T-helper 2 cell treated with Interferon-gamma antibody and Interleukin-4, amounts not matched to agents 5 μg/mL and 100 μg/mL, for 36 hours (primary cell): ENCODE measurements at regions not wholly inside any gene's neighbourhood (a gene's known extent, or its start where the extent isn't known, plus 50 kb on each side); places are given as distances from the start of the nearest gene placed in this dataset.

ENCODE experiments used
- DNase-seq: peaks from one replicate; pipeline ENCODE4 v3.0.0; 2021; ENCODE audit warnings: low spot score
- H3K27ac Mint-ChIP-seq: one replicate; pipeline ENCODE4 v1.8.0; 2021; ENCODE audit warnings: mild to moderate bottlenecking, mixed read lengths
- H3K27me3 Mint-ChIP-seq: one replicate; pipeline ENCODE4 v1.8.0; 2021; ENCODE audit warnings: low read depth, mixed read lengths
- H3K36me3 Mint-ChIP-seq: one replicate; pipeline ENCODE4 v1.8.0; 2021; ENCODE audit warnings: low read depth, mixed read lengths
- H3K4me1 Mint-ChIP-seq: one replicate; pipeline ENCODE4 v1.8.0; 2021; ENCODE audit warnings: low read depth, mixed read lengths
- H3K4me3 Mint-ChIP-seq: one replicate; pipeline ENCODE4 v1.8.0; 2022; ENCODE audit warnings: mild to moderate bottlenecking, moderate library complexity, mixed read lengths
- H3K9me3 Mint-ChIP-seq: one replicate; pipeline ENCODE4 v1.8.0; 2021; ENCODE audit warnings: mixed read lengths

DNA sequence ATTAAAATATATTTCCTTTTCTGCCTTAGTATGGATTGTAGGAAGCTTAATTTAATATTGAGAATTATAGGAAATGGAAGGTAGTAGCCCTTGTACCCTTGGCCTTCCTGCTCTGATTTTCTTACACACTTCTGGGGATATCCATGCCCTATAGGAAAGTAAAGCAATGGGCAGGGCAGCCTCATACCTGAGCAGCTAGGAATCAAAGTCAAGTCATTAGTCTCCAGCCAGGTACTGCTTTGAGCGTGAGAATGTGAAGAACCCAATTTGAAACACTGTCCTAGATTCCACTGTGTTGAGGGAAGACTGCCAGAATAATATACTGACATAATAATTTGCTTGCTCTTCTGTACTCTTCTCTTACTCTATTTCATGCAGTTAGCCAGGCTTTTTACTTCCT, 51.0 kb upstream of the L3MBTL3 start:
- DNase-seq, result no peak
- H3K9me3 Mint-ChIP-seq, result peaks cover 4% of the 10 kb centered on the region
- H3K27ac Mint-ChIP-seq, result no peak overlapping the region
- H3K27me3 Mint-ChIP-seq, result peaks cover 24% of the 10 kb centered on the region
- H3K36me3 Mint-ChIP-seq, result no peaks in the 10 kb centered on the region
- no peaks in the 10 kb centered on the region for H3K4me1 Mint-ChIP-seq
- H3K4me3 Mint-ChIP-seq, result no peak overlapping the region

DNA sequence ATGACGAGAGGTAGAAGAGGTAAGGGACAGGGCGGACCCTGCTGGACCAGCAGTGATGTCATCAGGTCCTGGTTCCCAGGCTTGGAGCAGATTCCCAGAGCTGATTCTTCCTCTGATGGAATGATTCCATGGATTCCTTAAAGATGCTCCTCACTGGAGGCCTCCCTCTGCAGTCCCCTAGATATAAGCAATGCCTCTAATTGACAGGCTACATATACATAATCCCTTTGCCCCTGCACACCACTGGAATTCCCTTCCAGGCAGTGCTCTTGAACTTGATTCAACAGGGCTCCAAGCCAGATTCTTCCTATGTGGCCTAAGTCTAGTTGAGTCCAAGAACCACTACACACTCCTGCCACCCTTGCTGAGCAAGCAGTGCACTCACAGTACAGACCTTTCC, 52.3 kb upstream of the L3MBTL3 start:
- no peak overlapping the region for H3K27ac Mint-ChIP-seq
- no peak for DNase-seq
- H3K4me1 Mint-ChIP-seq, result no peaks in the 10 kb centered on the region
- H3K27me3 Mint-ChIP-seq, result peaks cover 18% of the 10 kb centered on the region
- no peak overlapping the region for H3K4me3 Mint-ChIP-seq
- no peaks in the 10 kb centered on the region for H3K36me3 Mint-ChIP-seq
- peaks cover 4% of the 10 kb centered on the region for H3K9me3 Mint-ChIP-seq

DNA sequence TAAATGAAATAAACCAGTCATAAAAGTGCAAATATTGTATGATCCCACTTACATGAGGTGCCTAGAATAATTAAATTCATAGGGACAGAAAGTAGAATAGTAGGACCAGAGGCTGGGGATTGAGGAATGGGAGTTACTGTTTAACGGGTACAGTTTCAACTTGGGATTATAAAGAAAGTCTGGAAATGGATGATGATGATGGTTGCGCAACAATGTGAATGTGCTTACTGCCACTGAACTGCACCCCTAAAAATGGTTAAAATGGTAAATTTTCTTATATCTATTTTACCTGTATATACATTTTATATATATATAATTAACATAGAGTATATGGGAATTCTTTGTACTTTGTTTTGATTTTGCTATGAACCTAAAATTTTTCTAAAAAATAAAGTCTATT, 53.3 kb upstream of the L3MBTL3 start:
- Mint-ChIP-seq H3K27ac (no peak overlapping the region), H3K4me1 (no peaks in the 10 kb centered on the region), H3K36me3 (no peaks in the 10 kb centered on the region), H3K9me3 (peaks cover 4% of the 10 kb centered on the region), H3K27me3 (peaks cover 11% of the 10 kb centered on the region), H3K4me3 (no peak overlapping the region)
- DNase-seq, result no peak

DNA sequence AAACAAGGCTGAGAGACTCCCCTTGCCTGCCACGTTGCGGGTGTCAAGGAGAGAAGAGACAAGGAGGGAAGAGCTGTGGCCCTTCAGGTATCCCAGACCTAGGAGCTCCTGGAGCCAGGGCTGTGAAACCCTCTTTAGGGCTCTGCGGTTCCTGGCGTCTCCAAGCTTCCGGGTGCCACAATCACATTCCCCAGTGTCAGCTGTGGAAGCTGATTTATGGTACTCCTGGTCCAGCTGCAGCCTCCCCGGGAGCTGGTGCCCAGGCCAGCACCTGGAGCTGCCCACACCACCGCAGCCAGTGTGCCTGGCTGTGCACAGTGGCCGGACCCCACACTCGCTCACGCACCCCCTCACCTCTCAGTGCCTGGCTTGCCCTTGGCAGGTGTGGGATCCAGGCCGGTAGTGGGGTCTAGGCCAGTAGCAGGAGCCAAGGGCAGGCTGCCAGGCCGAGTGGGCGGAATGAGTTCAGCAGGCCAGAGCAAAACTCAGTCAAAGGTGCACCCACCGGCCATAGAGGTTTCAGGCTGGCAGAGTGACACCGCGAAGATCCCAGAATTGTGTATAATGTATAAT, 58.9 kb upstream of the L3MBTL3 start:
- DNase-seq, result no peak
- no peaks in the 10 kb centered on the region for H3K36me3 Mint-ChIP-seq
- H3K27me3 Mint-ChIP-seq, result peaks cover 3% of the 10 kb centered on the region
- H3K9me3 Mint-ChIP-seq, result peaks cover under 1% of the 10 kb centered on the region
- no peaks in the 10 kb centered on the region for H3K4me1 Mint-ChIP-seq
- no peak overlapping the region for H3K4me3 Mint-ChIP-seq
- H3K27ac Mint-ChIP-seq, result no peak overlapping the region

DNA sequence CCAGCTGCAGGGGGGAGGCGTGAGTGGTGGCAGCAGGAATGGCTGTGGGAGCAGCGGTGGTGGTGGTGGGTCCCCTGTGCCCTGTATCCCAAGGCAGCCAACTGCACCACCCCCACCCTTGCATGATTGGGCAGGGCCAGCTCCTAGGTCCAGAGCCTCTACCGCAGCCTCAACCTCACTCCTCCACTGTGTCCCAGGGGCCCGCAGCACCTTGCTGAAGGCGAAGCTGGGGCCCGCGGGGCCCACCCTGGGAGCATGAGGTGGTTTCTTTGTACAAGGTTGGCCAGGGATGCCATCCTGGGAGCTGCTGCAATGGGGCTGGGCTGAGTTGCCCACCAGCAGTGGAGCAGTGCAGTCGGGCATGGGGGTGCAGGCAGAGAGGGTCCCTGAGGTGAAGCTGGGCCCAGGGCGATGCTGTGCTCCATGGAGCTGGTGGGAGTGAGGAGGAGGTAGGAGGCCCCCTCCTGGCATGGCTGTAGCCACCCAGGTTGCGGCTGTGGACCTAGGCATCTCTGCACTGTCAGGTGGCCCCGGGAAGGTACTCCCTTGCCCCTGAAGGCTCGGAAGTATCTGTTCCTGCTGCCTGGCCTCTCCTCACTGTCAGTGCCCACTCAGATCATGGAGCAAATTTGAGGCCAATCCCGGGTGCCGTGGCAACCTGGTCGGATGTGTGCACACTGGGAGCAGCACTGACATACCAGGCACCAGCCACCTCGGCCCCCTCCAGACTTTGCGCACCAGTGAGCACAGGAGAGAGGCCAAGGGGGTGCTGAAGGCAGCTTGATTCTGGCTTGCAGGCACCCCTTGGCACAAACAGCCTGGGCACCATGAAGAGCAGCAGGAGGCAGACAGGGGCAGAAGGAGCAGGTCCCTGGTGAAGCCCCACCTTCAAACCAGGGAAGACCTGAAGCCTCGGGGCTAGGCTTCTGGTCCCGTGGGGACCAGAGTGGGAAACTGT, 60.2 kb upstream of the L3MBTL3 start:
- DNase-seq, result no peak
- Mint-ChIP-seq H3K27ac (no peak overlapping the region), H3K9me3 (no peaks in the 10 kb centered on the region), H3K4me1 (no peaks in the 10 kb centered on the region), H3K36me3 (no peaks in the 10 kb centered on the region), H3K4me3 (no peak overlapping the region), H3K27me3 (peaks cover 4% of the 10 kb centered on the region)

DNA sequence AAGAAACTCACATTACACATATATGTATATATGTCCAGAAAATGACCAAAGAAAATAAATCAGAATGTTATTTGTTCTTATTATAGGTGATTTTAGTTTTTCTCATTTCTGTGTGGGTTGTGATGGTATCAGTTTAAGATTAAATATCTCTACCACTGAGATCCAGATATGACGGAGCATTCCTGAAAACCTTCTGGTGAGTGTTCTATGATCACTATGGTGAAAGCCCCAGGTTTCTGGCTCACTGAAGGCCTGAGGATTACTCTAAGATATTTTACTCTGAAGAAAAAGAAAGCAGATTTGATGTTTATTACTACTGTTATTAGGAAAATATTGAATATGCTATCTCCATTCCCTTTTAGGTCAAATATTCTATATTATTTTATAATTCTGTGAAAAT, 62.8 kb upstream of the L3MBTL3 start:
- DNase-seq, result no peak
- H3K4me1 Mint-ChIP-seq, result no peaks in the 10 kb centered on the region
- H3K27ac Mint-ChIP-seq, result no peak overlapping the region
- H3K36me3 Mint-ChIP-seq, result no peaks in the 10 kb centered on the region
- H3K4me3 Mint-ChIP-seq, result no peak overlapping the region
- no peaks in the 10 kb centered on the region for H3K9me3 Mint-ChIP-seq
- peaks cover 7% of the 10 kb centered on the region for H3K27me3 Mint-ChIP-seq

DNA sequence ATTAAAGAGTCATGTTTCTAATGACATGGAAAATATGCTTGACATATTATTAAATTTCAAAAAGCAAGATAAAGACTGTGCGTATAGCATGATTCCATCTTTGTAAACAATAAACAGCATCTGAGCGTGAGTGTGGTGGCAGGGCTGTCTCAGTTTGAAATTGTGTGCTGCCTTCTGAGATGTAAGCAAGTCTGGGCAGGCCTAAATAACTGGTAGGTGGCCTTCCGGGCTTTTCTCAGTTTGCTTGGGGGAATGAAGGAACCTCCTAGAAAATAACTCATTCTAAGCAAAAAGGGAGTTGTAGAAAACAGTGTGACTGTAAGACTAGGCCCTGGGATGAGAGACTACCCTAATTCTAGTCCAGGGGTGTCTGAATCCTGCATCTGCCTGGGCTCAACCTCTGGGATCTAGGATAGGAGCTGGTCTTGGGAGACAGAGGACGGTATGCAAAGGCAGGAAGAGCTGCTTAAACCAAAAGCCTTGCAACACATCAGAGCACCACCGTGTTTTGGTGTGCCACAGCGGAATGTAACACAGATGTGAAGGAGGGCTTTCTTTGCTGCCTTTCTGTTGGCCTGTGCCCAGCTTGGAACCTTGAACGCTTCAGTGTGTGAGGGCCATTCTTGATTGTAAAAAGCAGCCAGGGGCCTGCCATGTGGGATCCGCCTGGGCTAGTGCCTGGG, 63.5 kb upstream of the L3MBTL3 start:
- Mint-ChIP-seq H3K4me1 (no peaks in the 10 kb centered on the region), H3K4me3 (no peak overlapping the region), H3K9me3 (no peaks in the 10 kb centered on the region), H3K27me3 (peaks cover 7% of the 10 kb centered on the region), H3K36me3 (no peaks in the 10 kb centered on the region), H3K27ac (no peak overlapping the region)
- DNase-seq, result no peak

DNA sequence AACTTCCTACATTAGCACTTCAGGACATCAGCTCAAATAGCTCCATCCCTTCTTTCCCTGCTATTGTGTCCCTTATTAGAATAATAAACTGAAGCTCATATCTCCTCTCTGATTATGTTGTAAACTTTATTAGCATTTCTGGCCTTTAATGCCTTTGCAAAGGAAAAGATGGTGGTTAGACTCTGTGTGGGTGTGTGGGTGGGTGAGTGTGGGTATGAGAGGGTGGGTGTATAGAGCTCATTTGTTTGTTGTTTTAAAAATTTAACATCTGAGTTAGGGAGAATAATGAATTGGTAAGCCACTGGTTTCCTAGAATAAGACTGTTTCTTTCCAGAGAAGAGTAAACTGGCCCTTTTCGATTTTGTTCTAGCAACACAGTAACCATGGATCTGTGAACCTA, 70.6 kb upstream of the L3MBTL3 start:
- Mint-ChIP-seq H3K9me3 (no peaks in the 10 kb centered on the region), H3K4me1 (no peaks in the 10 kb centered on the region), H3K27ac (no peak overlapping the region), H3K36me3 (no peaks in the 10 kb centered on the region), H3K27me3 (peaks cover 29% of the 10 kb centered on the region), H3K4me3 (no peak overlapping the region)
- no peak for DNase-seq

DNA sequence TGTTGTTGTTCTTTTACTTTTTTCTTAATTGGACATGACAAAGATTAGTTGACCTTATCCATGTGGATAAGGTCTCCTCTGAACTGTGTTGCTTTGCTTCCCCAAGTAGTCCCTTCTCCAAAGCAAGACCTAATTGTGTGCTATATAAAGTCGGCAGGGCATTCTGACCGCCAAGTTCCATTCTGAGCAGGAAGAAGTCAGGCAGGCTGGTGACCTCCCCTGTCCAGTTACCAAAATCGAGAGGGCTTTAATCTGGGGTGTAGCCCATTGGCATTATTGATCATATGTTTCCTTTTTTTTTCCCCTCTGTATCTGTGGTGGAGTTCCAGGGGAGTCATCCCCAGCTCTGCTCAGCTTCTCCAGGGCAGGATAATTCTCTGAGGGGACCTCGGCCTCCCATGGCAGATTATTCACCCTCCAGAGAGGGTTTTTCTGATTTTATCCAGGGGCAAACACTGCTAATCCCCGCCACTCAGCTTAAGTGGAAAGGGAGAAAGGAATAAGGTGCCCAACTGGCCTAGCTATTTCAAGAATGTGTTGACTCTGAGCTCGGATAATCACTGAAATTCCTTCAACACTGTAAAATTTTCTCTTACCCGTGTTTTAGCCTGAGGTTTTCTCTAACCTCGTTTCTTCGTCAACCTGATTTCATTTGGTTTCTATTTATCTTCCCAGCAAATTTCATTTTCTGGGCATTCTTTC, 71.8 kb upstream of the L3MBTL3 start:
- H3K36me3 Mint-ChIP-seq, result no peaks in the 10 kb centered on the region
- H3K9me3 Mint-ChIP-seq, result no peaks in the 10 kb centered on the region
- no peak overlapping the region for H3K4me3 Mint-ChIP-seq
- peaks cover 26% of the 10 kb centered on the region for H3K27me3 Mint-ChIP-seq
- no peak overlapping the region for H3K27ac Mint-ChIP-seq
- DNase-seq, result no peak
- H3K4me1 Mint-ChIP-seq, result no peaks in the 10 kb centered on the region

DNA sequence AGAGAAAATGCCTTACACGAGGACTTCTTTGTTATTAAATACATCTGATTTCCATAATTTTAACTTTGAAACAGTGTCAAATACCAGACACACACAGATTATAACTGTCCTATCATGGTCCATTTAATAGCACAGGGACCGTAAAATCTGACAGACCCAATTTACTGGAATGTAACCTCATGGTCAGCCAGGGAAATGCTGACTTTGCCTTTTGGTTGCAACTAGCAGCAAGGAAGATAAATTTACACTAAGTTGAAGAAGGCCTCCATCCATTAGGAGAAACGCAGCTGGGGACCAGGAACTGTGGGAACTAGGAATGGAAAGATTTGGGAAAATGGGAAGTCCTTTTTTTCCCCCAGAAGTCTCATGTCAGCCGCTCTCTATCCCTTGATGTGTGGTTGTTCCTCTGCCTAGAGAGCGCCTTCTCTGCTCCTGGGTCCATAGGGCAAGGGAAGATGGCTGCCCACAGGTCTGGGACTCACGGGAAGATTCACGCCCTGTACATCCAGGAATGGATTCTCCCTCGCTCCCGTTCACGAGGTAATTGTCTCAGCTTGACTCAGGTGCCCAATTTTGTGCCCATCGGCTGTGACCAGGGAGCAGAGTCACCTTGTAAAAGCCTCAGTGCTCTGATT, 74.6 kb upstream of the L3MBTL3 start:
- H3K27ac Mint-ChIP-seq, result no peak overlapping the region
- H3K27me3 Mint-ChIP-seq, result peaks cover 46% of the 10 kb centered on the region
- no peak overlapping the region for H3K4me3 Mint-ChIP-seq
- no peaks in the 10 kb centered on the region for H3K9me3 Mint-ChIP-seq
- DNase-seq, result no peak
- H3K36me3 Mint-ChIP-seq, result no peaks in the 10 kb centered on the region
- H3K4me1 Mint-ChIP-seq, result no peaks in the 10 kb centered on the region

DNA sequence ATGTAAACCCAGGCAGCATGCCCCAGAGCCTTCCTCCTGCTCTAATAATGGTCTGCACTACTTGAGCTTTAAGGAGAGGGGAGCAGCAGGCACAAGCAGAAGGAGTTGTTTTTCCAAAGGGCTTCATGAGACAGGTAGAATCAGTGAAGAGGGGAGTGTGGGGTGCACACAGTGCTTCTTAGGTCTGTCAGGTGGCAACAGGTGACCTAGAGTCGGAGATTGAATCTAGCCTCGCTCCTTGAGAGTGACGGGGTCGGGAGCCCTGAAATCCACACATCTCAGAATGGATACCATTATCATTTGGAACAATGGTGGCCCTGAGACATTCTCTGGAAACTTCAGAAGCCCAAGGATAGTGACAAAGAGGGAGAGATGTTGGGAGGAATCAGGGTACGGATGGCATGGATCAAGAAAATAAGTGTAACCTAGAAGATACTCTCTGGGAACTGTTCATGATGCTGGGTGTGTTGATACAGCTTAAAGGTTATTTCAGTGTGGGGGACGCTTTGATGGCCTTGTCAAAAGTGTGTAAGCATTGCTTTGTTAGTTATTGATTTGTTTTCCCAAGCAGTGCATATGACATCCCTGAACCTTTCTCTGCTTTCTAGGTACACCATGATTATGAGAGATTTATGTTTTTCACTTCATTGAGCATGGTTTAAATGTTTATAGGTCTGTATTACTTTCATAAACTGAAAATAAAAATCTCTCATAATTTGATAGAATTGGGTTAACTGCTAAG, 77.8 kb upstream of the L3MBTL3 start:
- peaks cover 51% of the 10 kb centered on the region for H3K27me3 Mint-ChIP-seq
- no peak for DNase-seq
- no peaks in the 10 kb centered on the region for H3K9me3 Mint-ChIP-seq
- no peak overlapping the region for H3K4me3 Mint-ChIP-seq
- H3K36me3 Mint-ChIP-seq, result no peaks in the 10 kb centered on the region
- H3K27ac Mint-ChIP-seq, result no peak overlapping the region
- H3K4me1 Mint-ChIP-seq, result no peaks in the 10 kb centered on the region

DNA sequence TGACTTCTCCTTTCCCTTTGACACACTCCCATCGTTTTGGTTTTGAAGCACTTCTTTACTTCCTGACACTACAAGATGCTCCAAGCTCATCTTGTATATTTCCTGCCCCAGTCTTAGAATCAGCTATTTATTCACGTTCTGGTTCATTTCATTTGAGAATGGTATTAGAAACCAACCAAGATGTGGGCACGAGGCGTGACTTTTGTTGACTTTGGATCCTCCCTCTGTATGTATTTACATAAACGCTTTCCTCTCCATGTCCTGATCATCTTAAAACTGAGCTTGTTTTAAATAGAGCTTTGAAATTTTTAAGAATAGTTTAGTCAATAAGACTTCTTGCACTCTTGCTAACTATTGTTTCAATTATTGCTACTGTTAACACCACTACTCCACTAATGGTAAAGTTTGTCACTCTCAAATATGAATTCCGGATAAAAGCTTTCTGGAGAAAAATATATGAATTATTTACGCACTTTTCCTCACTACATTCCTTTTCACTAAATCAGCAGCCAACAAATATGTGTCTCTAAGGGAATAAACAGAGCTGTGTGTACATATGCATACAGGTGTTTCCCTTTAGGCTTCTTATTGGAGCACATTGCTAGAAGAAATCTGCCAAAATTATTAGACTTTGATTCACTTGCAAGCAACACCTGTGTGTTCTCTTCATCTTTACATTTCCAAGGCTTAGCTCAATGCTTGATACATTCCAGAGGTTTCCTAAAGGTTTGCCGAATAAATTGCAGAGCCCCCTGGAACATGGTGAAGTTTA, 77.3 kb upstream of the TMEM244 start:
- H3K4me3 Mint-ChIP-seq, result no peak overlapping the region
- H3K27me3 Mint-ChIP-seq, result peaks cover 43% of the 10 kb centered on the region
- H3K27ac Mint-ChIP-seq, result no peak overlapping the region
- no peaks in the 10 kb centered on the region for H3K36me3 Mint-ChIP-seq
- no peaks in the 10 kb centered on the region for H3K9me3 Mint-ChIP-seq
- H3K4me1 Mint-ChIP-seq, result no peaks in the 10 kb centered on the region
- DNase-seq, result no peak
